Raji (cell line): ENCODE measurements at regions not wholly inside any gene's neighbourhood (a gene's known extent, or its start where the extent isn't known, plus 50 kb on each side); places are given as distances from the start of the nearest gene placed in this dataset.

Experiments used
- POLR2A ChIP-seq: IDR thresholded peaks from 2 replicates; pipeline ENCODE4 v1.6.1; 2011; ENCODE audit warnings: low read depth, low read length, control low read depth; ENCODE audit not compliant: insufficient read depth

GRCh38 chr15:26051761-26052675 lies 188.9 kb upstream of the ATP10A start:
- no peak for TF ChIP-seq POLR2A

- no peak for TF ChIP-seq POLR2A
Measured at GRCh38 chr15:26050984-26051383, 187.9 kb upstream of the ATP10A start.

- no peak for TF ChIP-seq POLR2A
Measured at GRCh38 chr15:26049900-26050657, 187.0 kb upstream of the ATP10A start.

GRCh38 chr15:26048669-26049068 lies 185.5 kb upstream of the ATP10A start:
- TF ChIP-seq POLR2A = no peak

GRCh38 chr15:26045516-26045915 lies 182.4 kb upstream of the ATP10A start:
- TF ChIP-seq POLR2A = no peak

GRCh38 chr15:26043018-26043417 lies 179.9 kb upstream of the ATP10A start:
- TF ChIP-seq POLR2A = no peak

GRCh38 chr15:26038693-26039092 lies 175.6 kb upstream of the ATP10A start:
- no peak for TF ChIP-seq POLR2A

GRCh38 chr15:26037369-26037768 lies 174.2 kb upstream of the ATP10A start:
- TF ChIP-seq POLR2A = no peak

GRCh38 chr15:26033493-26033892 lies 170.4 kb upstream of the ATP10A start:
- TF ChIP-seq POLR2A = no peak

- no peak for TF ChIP-seq POLR2A
Measured at GRCh38 chr15:26032162-26032846, 169.2 kb upstream of the ATP10A start.

GRCh38 chr15:26029146-26029545 lies 166.0 kb upstream of the ATP10A start:
- TF ChIP-seq POLR2A = no peak

GRCh38 chr15:26028086-26028740 lies 165.1 kb upstream of the ATP10A start:
- no peak for TF ChIP-seq POLR2A

- TF ChIP-seq POLR2A = no peak
Measured at GRCh38 chr15:26024241-26024640, 161.1 kb upstream of the ATP10A start.

GRCh38 chr15:26023691-26024090 lies 160.6 kb upstream of the ATP10A start:
- TF ChIP-seq POLR2A = no peak

GRCh38 chr15:26023231-26023630 lies 160.1 kb upstream of the ATP10A start:
- no peak for TF ChIP-seq POLR2A
